ENCODE measurements at regions not wholly inside any gene's neighbourhood (a gene's known extent, or its start where the extent isn't known, plus 50 kb on each side); places are given as distances from the start of the nearest gene placed in this dataset.

GRCh38 chr4:66923081-66923865, 622.0 kb downstream of the CENPC start:
- DNase-seq, result no peak

- no peak for DNase-seq
Observed at GRCh38 chr4:66921433-66921832, 623.9 kb downstream of the CENPC start.

DNA sequence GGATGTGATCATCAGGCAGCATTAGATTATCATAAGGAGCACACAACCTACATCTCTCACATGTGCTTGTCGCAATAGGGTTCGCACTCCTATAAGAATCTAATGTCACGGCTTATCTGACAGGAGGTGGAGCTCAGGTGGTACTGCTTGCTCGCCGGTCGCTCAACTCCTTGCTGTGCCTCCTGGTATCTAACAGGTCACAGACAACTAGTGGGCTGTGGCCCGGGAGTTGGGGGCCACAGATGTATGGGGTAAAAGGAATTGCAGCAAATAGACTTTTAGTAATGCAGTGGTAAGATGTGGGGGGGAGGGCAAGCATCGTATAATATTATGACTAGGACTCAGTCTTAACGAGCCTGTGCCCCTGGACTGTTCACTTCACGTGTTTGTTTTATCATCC, 624.8 kb downstream of the CENPC start:
- DNase-seq, result no peak

DNA sequence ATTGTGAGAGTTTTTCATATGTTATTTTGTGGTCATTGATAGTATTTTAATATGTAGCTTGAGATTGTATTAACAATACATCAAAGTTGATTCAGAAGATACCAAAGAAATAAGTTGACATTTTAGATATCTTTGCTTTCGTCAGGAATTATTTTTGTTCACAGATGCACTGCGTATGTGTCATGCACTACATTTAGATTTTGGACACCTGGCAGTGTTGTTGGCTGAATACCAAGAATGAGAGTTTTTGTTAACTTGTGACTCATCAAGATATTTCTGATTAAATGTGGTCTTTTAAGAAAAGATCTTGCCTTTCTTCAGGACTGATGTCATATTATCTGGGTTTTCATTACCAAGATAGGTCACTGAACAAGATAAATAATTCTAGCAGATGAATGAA, 633.4 kb downstream of the CENPC start:
- DNase-seq, result no peak

DNA sequence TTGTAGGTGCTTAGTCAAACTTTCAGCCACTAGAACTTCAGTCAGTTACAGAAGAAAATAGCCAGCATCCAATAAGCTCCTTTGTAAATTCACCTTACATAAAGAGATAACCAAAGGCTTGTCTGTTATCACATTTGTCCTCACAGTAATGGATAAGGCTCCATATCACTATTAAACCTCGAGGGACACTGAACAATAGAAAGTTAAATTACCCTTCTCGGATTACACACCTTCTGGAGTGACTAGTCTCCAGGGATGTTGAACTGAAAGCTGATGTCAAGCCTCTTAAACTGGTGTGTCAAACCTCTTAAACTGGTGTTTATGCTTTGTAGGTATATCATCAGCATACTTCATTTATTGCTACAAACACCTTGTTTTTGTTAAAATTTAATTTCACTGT, 639.0 kb downstream of the CENPC start:
- peak; percentile 82 for DNase-seq

DNA sequence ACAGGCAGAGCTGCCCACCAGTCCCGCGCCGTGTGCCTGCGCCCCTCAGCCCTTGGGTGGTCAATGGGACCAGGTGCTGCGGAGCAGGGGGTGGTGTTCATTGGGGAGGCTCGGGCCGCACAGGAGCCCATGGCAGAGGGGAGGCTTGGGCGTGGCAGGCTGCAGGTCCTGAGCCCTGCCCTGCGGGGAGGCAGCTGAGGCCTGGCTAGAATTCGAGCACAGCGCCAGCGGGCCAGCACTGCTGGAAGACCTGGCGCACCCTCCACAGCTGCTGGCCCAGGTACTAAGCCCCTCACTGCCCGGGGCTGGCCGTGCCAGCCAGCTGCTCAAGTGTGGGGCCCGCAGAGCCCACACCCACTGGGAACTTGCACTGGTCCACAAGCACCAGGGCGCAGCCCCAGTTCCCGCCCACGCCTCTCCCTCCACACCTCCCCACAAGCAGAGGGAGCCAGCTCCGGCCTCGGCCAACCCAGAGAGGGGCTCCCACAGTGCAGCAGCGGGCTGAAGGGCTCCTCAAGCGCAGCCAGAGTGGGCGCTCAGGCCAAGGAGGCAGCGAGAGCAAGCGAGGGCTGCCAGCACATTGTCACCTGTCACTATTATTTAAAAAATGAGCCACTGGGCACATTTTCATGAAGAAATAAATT, 645.8 kb downstream of the CENPC start:
- DNase-seq, result no peak

- no peak for DNase-seq
Observed at GRCh38 chr4:66893807-66894206, 651.5 kb downstream of the CENPC start.

GRCh38 chr4:66887061-66887460, 658.2 kb downstream of the CENPC start:
- DNase-seq, result no peak

DNA sequence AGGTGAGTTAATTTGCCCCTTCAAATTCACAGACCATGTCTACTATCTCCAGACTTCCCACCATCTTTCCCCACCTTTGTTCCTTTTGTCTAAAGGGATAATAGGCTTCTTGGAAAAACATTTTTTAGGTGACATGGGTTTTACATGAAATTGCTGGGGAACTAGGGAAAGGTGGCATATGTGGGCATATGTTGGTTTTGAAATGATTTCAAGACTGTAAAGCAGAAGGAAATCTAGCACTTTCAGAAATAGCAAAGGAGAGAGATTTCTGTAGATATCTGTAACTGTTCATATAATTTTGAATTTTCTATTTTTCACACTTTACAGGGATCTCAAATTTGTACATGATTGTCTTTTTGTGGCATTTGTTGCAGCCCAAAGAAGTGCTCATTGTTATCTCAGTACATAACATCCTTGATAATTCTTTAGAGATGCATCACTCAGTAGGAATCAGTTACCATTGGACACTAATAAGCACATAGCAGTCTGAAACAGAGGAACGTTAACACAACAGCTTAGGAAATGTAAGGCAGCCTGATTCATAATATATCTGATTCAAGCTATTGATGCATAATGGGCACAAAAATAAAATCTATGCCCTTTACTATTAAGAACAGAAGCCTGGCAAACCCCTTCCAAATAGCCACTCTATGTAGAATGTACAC, 659.7 kb downstream of the CENPC start:
- DNase-seq, result no peak

DNA sequence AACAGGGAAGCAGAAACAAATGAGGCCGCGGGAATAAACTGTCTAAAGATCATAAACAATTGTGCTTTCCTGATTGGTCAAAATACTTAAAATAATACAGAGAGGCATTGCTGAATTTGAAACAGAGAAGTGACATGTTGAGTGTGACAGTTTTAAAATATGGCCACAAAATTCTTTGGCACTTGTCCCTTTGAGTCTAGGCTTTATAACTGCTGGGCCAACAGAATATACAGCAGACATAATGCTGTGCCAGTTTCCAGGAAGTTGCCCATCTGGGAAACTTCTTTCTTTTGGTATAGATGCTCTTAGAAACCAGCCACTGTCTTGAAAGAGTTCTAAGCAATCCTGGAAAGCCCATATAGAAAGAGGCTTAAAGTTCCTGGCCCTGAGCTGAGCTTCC, 668.4 kb downstream of the CENPC start:
- DNase-seq, result no peak

DNA sequence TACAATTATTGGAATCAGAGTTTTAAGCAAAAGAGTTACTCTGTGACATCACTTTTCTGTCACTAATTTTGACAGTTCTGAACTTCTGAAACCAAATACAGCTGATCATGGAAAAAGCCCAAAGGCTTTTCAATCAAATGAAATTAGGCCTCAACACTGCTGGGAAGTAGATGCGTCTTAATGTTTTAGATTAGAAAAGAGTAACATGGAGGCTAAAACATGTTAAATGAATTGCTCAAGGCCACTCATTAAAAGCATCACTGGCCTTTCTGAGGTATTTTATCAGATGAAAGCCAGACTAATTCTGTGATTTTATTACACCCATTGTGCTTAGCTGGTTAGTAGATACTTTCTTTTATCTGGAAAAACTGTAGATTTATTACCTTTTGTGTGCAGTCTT, 672.6 kb downstream of the CENPC start:
- DNase-seq, result no peak

- no peak for DNase-seq
Observed at GRCh38 chr4:66863481-66863880, 681.8 kb downstream of the CENPC start.

DNA sequence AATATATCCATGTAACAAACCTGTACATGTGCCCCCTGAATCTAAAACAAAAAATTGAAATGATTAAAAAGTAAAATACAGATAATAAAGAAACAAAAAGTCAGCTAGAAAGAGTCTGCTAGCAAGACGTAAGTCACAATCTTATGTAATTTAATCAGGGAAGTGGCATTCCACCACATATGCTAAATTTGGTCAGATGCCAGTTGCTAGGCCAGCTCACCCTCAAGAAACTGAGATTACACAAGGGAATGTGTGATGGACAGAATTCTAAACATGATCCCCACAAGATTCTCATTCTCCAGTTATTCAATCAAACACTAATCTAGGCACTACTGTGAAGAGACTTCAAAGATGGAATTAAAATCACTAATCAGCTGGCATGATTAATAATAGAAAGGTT, 689.3 kb downstream of the CENPC start:
- DNase-seq, result no peak

DNA sequence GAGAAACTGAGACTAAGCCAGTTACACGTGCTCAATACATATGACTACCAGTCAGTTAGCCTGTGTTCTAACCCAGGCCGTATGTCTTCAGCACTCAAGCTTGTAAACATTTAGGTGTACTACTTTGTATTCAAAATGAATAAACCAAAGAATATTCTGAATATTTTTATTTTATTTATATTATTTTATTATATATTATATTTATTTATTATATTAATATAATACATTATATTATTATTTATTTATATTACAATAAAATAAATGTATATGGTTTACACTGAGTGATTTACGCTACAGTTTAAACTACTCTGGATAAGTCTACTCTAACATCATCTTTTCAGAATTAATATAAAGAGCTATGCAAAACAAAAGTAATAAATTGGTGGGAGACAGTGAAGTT, 691.5 kb downstream of the CENPC start:
- no peak for DNase-seq

GRCh38 chr4:66852843-66853242, 692.5 kb downstream of the CENPC start:
- no peak for DNase-seq

DNA sequence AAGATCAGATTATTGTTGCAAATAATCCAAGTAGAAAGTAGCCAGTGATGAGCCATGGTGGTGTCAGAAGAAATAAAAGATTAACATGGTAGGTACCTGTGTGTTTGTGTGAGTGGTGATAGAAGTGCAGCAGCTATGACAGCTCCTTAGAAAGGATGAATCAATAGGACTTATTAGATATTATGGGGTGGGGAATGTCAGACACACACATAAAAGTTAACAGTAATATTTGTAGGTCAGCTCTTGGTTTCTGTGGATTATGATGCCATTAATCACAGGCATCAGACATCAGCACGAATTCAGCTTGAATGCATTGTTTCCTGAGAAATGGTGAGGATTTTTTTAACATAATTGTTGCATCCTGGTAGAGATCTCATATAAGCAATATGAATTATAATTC, 695.7 kb downstream of the CENPC start:
- no peak for DNase-seq

GRCh38 chr4:66842724-66843088, 702.6 kb downstream of the CENPC start:
- no peak for DNase-seq

GRCh38 chr4:66842026-66842723, 703.1 kb downstream of the CENPC start:
- DNase-seq, result no peak

- no peak for DNase-seq
Observed at GRCh38 chr4:66840178-66840577, 705.1 kb downstream of the CENPC start.

DNA sequence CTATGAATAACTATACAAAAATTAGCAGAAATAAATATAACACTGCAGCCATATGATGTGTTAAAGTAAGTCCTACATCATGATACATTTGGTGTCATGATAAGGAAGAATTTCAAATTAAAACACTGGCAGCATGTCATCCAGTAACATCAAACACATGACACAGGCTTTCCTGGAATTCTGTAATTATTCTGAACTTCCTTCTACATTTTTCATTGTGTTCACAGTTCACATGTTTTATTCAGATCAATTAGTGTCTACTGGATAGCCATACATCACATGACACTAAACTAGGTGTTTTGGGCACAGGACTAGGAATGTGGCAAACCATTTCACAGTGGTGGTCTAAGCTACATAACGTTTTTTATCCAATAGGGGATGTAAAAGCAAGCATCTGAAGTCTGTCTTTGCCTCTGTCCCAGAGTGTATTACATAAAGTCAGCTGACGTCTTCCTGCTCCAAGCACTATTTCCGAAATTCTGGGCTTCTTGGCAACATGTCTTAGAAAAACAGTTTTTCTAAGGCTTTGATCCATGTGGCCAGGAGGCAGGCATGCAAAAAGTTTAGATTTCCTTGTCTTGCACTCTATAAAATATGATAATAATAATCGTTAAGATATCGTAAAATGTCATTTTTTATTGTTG, 707.9 kb downstream of the CENPC start:
- DNase-seq, result no peak

DNA sequence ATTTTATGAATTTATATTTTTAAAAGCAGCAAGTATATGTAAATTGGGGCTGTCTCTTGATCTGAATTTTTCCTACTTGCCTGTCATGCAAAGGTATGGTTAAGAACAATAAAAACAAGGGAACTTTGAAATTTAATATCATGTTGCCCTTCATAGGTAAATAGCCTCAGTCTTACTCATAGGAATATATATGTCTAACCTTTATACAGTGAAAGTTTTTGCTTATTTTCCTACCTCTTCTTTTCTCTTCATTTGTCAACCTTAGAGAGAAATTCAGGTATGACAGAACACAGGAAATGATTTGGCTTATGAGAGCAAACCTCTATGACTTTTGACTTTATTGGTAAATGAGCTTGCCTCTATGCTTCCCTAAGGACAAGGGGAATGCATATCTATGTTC, 716.0 kb downstream of the CENPC start:
- DNase-seq, result no peak

GRCh38 chr4:66820681-66821080, 724.6 kb downstream of the CENPC start:
- DNase-seq, result no peak

GRCh38 chr4:66814277-66814676, 731.0 kb downstream of the CENPC start:
- DNase-seq, result no peak
